ENCODE measurements at regions not wholly inside any gene's neighbourhood (a gene's known extent, or its start where the extent isn't known, plus 50 kb on each side); places are given as distances from the start of the nearest gene placed in this dataset.
"Not testable (repeated sequence)": the region's sequence is repeated elsewhere in the genome, so short reads cannot be mapped to it uniquely, and the experiment has no call there.

DNA sequence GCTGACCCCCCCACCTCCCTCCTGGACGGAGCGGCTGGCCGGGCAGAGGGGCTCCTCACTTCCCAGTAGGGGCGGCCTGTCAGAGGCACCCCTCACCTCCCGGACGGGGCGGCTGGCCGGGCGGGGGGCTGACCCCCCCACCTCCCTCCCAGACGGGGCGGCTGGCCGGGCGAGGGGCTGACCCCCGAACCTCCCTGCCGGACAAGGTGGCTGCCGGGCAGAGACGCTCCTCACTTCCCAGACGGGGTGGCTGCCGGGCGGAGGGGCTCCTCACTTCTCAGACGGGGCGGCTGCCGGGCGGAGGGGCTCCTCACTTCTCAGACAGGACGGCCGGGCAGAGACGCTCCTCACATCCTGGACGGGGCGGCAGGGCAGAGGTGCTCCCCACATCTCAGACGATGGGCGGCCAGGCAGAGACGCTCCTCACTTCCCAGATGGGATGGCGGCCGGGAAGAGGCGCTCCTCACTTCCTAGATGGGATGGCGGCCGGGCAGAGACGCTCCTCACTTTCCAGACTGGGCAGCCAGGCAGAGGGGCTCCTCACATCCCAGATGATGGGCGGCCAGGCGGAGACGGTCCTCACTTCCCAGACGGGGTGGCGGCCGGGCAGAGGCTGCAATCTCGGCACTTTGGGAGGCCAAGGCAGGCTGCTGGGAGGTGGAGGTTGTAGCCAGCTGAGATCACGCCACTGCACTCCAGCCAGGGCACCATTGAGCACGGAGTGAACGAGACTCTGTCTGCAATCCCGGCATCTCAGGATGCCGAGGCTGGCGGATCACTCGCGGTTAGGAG is 66.2 kb upstream of the PAPPA2 start:
- H3K4me3 ChIP-seq (ENCODE audit: control insufficient read depth, low read depth, low read length); DNase-seq (ENCODE audit: low read depth): not testable (repeated sequence)

DNA sequence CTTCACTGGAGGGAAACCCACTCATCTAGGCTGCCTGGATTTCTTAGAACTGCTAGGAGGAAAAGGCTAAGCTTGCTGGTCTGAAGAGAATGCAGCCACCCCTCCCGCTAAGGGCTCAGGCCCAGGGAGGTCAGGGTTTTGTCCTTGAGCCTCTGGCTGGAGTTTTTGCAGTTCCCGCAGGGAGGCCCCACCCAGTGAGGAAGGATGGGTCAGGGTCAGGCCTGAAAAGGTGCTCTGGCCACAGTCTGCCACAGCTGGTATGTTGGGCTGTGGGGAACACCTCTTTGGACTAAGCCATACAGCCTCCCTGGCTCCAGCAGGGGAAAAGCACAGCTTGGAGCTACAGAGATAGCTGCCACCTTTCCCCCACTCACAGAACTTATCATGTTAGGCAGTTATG is 71.4 kb upstream of the PAPPA2 start:
- TF ChIP-seq, protein P1, sequence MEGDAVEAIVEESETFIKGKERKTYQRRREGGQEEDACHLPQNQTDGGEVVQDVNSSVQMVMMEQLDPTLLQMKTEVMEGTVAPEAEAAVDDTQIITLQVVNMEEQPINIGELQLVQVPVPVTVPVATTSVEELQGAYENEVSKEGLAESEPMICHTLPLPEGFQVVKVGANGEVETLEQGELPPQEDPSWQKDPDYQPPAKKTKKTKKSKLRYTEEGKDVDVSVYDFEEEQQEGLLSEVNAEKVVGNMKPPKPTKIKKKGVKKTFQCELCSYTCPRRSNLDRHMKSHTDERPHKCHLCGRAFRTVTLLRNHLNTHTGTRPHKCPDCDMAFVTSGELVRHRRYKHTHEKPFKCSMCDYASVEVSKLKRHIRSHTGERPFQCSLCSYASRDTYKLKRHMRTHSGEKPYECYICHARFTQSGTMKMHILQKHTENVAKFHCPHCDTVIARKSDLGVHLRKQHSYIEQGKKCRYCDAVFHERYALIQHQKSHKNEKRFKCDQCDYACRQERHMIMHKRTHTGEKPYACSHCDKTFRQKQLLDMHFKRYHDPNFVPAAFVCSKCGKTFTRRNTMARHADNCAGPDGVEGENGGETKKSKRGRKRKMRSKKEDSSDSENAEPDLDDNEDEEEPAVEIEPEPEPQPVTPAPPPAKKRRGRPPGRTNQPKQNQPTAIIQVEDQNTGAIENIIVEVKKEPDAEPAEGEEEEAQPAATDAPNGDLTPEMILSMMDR (conservative IDR thresholded peaks at IDR 0.05; ENCODE audit: control insufficient read depth, insufficient read depth, low read depth, low read length): no peak
- H3K4me3 ChIP-seq (ENCODE audit: control insufficient read depth, low read depth, low read length): no peak overlapping the region
- DNase-seq (ENCODE audit: low read depth): no peak

DNA sequence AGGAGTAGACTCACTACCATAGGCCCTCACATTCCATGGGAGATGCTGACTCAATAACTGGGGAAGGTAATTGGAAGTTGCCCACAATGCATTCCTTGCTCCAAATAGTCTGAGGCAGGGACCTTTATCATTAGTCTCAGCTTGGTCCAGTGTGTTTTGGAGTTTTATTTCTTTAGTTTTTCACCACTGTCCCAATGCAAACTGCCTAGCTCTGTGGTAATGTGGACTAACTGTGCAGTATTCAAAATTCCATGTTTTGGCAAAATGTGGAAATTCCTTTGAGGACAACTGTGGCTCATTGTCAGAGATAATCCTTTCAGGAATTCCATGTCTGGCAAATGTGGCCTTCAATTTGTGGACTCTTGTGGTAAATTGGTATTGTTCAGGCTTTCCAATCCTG is 78.1 kb upstream of the PAPPA2 start:
- H3K4me3 ChIP-seq (ENCODE audit: control insufficient read depth, low read depth, low read length): no peak overlapping the region
- no peak for DNase-seq (ENCODE audit: low read depth)
- TF ChIP-seq, protein P1 (conservative IDR thresholded peaks at IDR 0.05; ENCODE audit: control insufficient read depth, insufficient read depth, low read depth, low read length): no peak

DNA sequence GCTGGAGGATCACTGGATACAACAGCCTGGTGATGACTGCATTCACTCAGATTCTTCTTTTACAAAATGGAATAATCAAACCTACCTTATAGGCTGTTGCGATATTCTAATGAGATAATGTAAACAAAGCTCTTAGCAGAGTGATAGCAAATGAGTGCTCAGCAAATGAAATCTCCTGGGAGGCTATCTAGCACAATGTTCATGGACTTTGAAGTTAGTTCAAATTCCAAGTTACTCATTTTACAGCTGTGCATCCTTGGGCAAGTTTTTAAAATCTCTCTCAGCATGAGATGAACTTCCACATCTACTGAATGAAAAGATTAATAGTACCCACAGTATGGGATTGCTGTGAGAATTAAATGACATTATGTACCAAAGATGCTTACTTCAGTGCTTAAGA is 80.8 kb upstream of the PAPPA2 start:
- peak; percentile 5 for DNase-seq (ENCODE audit: low read depth)
- H3K4me3 ChIP-seq (ENCODE audit: control insufficient read depth, low read depth, low read length): no peak overlapping the region
- TF ChIP-seq, protein P1 (conservative IDR thresholded peaks at IDR 0.05; ENCODE audit: control insufficient read depth, insufficient read depth, low read depth, low read length): no peak

DNA sequence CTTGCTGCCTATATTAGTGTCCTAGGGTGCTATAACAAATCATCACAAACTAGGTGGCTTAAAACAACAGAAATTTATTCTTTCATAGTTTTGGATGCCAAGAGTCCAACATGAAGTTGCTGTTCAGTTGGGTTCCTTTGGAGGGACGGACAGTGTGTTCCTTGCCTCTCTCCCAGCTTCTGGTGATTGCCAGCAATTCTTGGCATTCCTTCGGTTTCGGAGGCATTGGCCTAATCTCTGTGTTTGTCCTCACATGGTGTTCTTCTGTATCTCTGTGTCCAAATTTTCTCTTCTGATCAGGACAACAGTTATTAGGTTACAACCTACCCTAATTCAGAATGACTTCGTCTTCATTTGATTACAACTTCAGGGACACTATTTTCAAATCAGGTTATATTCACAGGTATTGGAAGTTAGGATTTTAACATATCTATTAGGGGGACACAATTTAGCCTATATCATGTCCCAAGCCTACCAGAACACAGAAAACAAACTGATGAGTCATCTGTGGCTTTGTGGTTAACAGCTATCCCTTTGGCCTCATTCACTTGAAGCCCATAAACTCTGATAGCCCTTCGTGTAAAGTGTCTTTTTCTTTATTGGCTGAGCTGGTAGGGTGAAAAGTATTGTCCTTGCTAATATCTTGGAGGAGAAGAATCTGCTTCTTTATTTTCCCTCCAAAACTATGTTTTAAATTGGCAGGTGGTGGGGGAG is 83.2 kb upstream of the PAPPA2 start:
- peak; percentile 65 for DNase-seq (ENCODE audit: low read depth)
- H3K4me3 ChIP-seq (ENCODE audit: control insufficient read depth, low read depth, low read length): no peak overlapping the region
- TF ChIP-seq, protein P1 (conservative IDR thresholded peaks at IDR 0.05; ENCODE audit: control insufficient read depth, insufficient read depth, low read depth, low read length): no peak

DNA sequence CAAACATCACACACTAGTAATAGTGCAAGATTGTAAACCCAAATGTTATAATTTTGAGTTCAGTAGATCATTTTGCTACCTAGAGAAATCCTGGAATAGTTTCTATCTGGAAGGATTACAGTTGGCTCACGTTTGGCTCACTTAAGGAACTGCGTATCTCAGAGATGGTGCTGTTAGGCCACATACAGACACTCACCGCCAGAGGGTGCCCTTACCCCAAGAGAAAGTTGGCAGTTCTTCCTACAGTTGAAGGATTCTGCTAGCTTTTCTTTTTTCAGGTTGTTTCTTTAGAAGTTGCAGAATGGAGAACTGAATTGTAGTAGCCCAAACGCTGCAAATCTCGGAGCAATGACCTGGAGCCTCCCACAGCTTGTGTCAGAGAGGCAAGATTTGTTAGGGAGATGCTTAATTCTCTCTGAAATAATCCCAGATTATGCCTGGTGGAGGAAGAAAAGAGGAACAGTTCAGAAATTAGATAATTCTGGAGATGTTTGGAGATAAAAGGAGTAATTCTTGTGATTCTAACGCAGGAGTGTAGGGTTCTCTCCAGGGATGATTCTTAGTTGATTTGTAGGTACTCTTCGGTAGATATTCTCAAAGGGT is 87.9 kb upstream of the PAPPA2 start:
- no peak overlapping the region for H3K4me3 ChIP-seq (ENCODE audit: control insufficient read depth, low read depth, low read length)
- TF ChIP-seq, protein P1 (conservative IDR thresholded peaks at IDR 0.05; ENCODE audit: control insufficient read depth, insufficient read depth, low read depth, low read length): peak; percentile 96
- peak; percentile 77 for DNase-seq (ENCODE audit: low read depth)
